K562 (cell line): ENCODE measurements at regions not wholly inside any gene's neighbourhood (a gene's known extent, or its start where the extent isn't known, plus 50 kb on each side); places are given as distances from the start of the nearest gene placed in this dataset.

ENCODE experiments used
- ATAC-seq: fragments of 200-7000 bp; cut with Tn5 transposase; 3 replicates; pipeline ENCODE4 v1.9.1; 2020; ENCODE audit warnings: moderate library complexity
- BruUV-seq: library from RNA; stranded (reverse); fragments of 400-500 nt; replicated peaks from 2 replicates; lab custom pipeline; 2021; lab: Mats Ljungman, UMichigan
- CTCF ChIA-PET: fragments of 300-600 bp; formaldehyde crosslinking; extraction: SDS; loops from one replicate; lab custom pipeline; 2021; ENCODE audit warnings: low intra/inter-chr PET ratio; lab: Yijun Ruan, JAX
- POLR2A ChIA-PET: fragments of 300-600, 350-650 bp; sonication (Branson Sonifier 250); formaldehyde crosslinking; extraction: SDS; loops from one replicate; lab custom pipeline; 2021; ENCODE audit warnings: antibody characterized with exemption, inconsistent platforms; lab: Yijun Ruan, JAX
- DNase-seq, 4 experiments: peaks; one replicate each; pipeline versions ENCODE4 v3.0.0 to v3.0.0-alpha.2; 2011 to 2018; ENCODE audit warnings: low spot score in 3 of 4, mixed read lengths in 3 of 4; ENCODE audit errors: extremely low read depth in 1 of 4
- FAIRE-seq: peaks from 2 replicates; lab custom pipeline; 2011; peaks lifted over from hg19 to GRCh38; lab: Jason Lieb, UNC
- H2AFZ ChIP-seq: 2 replicates; pipeline ENCODE4 v1.6.0; 2011; ENCODE audit warnings: low read depth, low read length, control low read depth, inconsistent platforms
- H3K27ac ChIP-seq: fragments of 200-600 bp; 3 replicates; pipeline ENCODE4 v1.8.0; 2011; ENCODE audit warnings: low read depth, mild to moderate bottlenecking, control low read depth, inconsistent platforms, low read length, moderate library complexity, mixed read lengths; ENCODE audit errors: extremely low read depth
- H3K27me3 ChIP-seq, 2 experiments: fragments of 300-600 bp in 1 of 2; 2 replicates in 1 of 2; 3 replicates in 1 of 2; pipeline versions ENCODE4 v1.6.0 to v1.8.0; 2011; ENCODE audit warnings: inconsistent platforms in 2 of 2, low read length in 2 of 2, mild to moderate bottlenecking in 1 of 2, mixed read lengths in 1 of 2, moderate library complexity in 1 of 2; ENCODE audit not compliant: control insufficient read depth in 2 of 2, insufficient read depth in 2 of 2
- H3K36me3 ChIP-seq: fragments of 300-600 bp; 3 replicates; pipeline ENCODE4 v1.8.0; 2011; ENCODE audit warnings: mild to moderate bottlenecking, low read length, inconsistent platforms; ENCODE audit not compliant: control insufficient read depth, insufficient read depth
- H3K4me1 ChIP-seq, 2 experiments: fragments of 200-600 bp in 1 of 2; replicated peaks in 1 of 2; 2 replicates in 1 of 2; 3 replicates in 1 of 2; pipeline versions ENCODE4 v1.5.1 to v1.8.0; 2011; ENCODE audit warnings: inconsistent platforms in 2 of 2, low read length in 2 of 2, mild to moderate bottlenecking in 1 of 2, mixed read lengths in 1 of 2, moderate library complexity in 1 of 2; ENCODE audit not compliant: control insufficient read depth in 2 of 2, insufficient read depth in 2 of 2
- H3K4me2 ChIP-seq: 2 replicates; pipeline ENCODE4 v1.6.1; 2011; ENCODE audit warnings: low read length, control low read depth, inconsistent platforms, mixed read lengths; ENCODE audit not compliant: insufficient read depth
- H3K4me3 ChIP-seq: fragments of 200-600 bp; sonication (generic), shearing (Covaris generic); 2 replicates; pipeline ENCODE4 v1.5.1; 2016; ENCODE audit warnings: control low read depth, inconsistent platforms
- H3K79me2 ChIP-seq: fragments of 200-600 bp; 3 replicates; pipeline ENCODE4 v1.8.0; 2011; ENCODE audit warnings: low read length, inconsistent platforms; ENCODE audit not compliant: control insufficient read depth, insufficient read depth
- H3K9ac ChIP-seq, 2 experiments: 2 replicates each; pipeline versions ENCODE4 v1.6.0 to v1.6.1; 2011; ENCODE audit warnings: low read depth in 2 of 2, low read length in 2 of 2, control low read depth in 1 of 2, inconsistent platforms in 1 of 2, mild to moderate bottlenecking in 1 of 2, mixed read lengths in 1 of 2; ENCODE audit not compliant: insufficient read depth in 1 of 2
- H3K9me1 ChIP-seq: one replicate; pipeline ENCODE4 v1.6.0; 2011; ENCODE audit warnings: inconsistent platforms, mild to moderate bottlenecking, low read length, moderate library complexity; ENCODE audit not compliant: control insufficient read depth, insufficient read depth
- H3K9me3 ChIP-seq: replicated peaks from 2 replicates; pipeline ENCODE4 v1.5.1; 2011; ENCODE audit warnings: low read depth, low read length, inconsistent platforms; ENCODE audit not compliant: control insufficient read depth, insufficient read depth
- H4K20me1 ChIP-seq: replicated peaks from 2 replicates; pipeline ENCODE4 v1.6.1; 2011; ENCODE audit warnings: low read length, inconsistent platforms, mixed read lengths; ENCODE audit not compliant: control insufficient read depth, insufficient read depth
- BMI1 ChIP-seq: fragments of 150-350 bp; IDR thresholded peaks from 2 replicates; pipeline ENCODE4 v1.6.1; 2014; ENCODE audit warnings: low read length
- CREM ChIP-seq: IDR thresholded peaks from 2 replicates; pipeline ENCODE4 v1.6.1; 2014; ENCODE audit warnings: antibody characterized with exemption, low read depth
- FOXP1 ChIP-seq: sonication (generic); formaldehyde crosslinking; IDR thresholded peaks from 2 replicates; pipeline ENCODE4 v1.8.0; 2022; ENCODE audit warnings: mild to moderate bottlenecking, missing genetic modification reagents
- HDAC6 ChIP-seq: IDR thresholded peaks from 2 replicates; pipeline ENCODE4 v1.6.1; 2012; ENCODE audit warnings: low read depth, mild to moderate bottlenecking, control low read depth, inconsistent platforms, low read length, moderate library complexity
- HNRNPH1 ChIP-seq: fragments of 200-400 bp; formaldehyde crosslinking; optimal IDR thresholded peaks from 2 replicates; pipeline ENCODE3; 2017; ENCODE audit warnings: low read depth, mild to moderate bottlenecking, low read length, moderate library complexity
- JUND ChIP-seq, 2 experiments: IDR thresholded peaks; 2 replicates in 1 of 2; 3 replicates in 1 of 2; pipeline ENCODE4 v1.6.1; 2011; ENCODE audit warnings: borderline replicate concordance in 2 of 2, low read depth in 2 of 2, low read length in 2 of 2, improper control_type of control experiment in 1 of 2, missing biosample characterization in 1 of 2, missing genetic modification characterization in 1 of 2, missing genetic modification reagents in 1 of 2
- RFX7 ChIP-seq: fragments of 250-450 bp; sonication (Bioruptor Pico); IDR thresholded peaks from 2 replicates; pipeline ENCODE4 v1.5.1; 2021; ENCODE audit warnings: mild to moderate bottlenecking
- SMAD2 ChIP-seq: fragments of 150-350 bp; IDR thresholded peaks from 2 replicates; pipeline ENCODE4 v1.6.1; 2014; ENCODE audit warnings: low read depth, mild to moderate bottlenecking, low read length
- SNRNP70 ChIP-seq: fragments of 200-400 bp; formaldehyde crosslinking; optimal IDR thresholded peaks from 2 replicates; pipeline ENCODE3; 2017; ENCODE audit warnings: low read depth, low read length
- SPI1 ChIP-seq: IDR thresholded peaks from 2 replicates; pipeline ENCODE4 v1.6.1; 2011; ENCODE audit warnings: low read depth, low read length, control low read depth, borderline replicate concordance
- TCF3 ChIP-seq: sonication (generic); formaldehyde crosslinking; IDR thresholded peaks from 2 replicates; pipeline ENCODE4 v1.4.0; 2020; ENCODE audit warnings: mild to moderate bottlenecking, missing genetic modification reagents
- ZBTB1 ChIP-seq: sonication (generic); formaldehyde crosslinking; IDR thresholded peaks from 2 replicates; pipeline ENCODE4 v1.8.1; 2023; ENCODE audit warnings: missing genetic modification reagents, low read depth, mild to moderate bottlenecking, borderline replicate concordance
- ZNF165 ChIP-seq: fragments of 250-450 bp; sonication (Bioruptor Pico); IDR thresholded peaks from 2 replicates; pipeline ENCODE4 v1.4.0; 2020; ENCODE audit warnings: borderline replicate concordance
- ZNF584 ChIP-seq: fragments of 200-800 bp; sonication (Bioruptor generic); IDR thresholded peaks from 2 replicates; pipeline ENCODE4 v1.6.1; 2016; ENCODE audit warnings: low read depth, mild to moderate bottlenecking, missing genetic modification characterization, missing compliant biosample characterization
- ZSCAN32 ChIP-seq: fragments of 450-650 bp; formaldehyde crosslinking; IDR thresholded peaks from 2 replicates; pipeline ENCODE4 v1.4.0; 2020; ENCODE audit warnings: mild to moderate bottlenecking, moderate library complexity
- in situ Hi-C: fragments of 300-500 bp; cut with MboI; formaldehyde crosslinking; loops from 4 replicates; pipeline ENCODE4 v1.15.0; 2018; ENCODE audit warnings: inconsistent platforms, mixed read lengths
- intact Hi-C: fragments of 100-400 bp; cut with micrococcal nuclease; formaldehyde crosslinking; loops from 2 replicates; pipeline ENCODE4 v1.14.2; 2022
- TF ChIP-seq, protein P1 (sequence below): fragments of 250-450 bp; sonication (Bioruptor Pico); IDR thresholded peaks from 2 replicates; pipeline ENCODE4 v1.5.0; 2021; ENCODE audit warnings: mild to moderate bottlenecking, borderline replicate concordance
- TF ChIP-seq, protein P2 (sequence below): fragments of 250-450 bp; sonication (Bioruptor Pico); IDR thresholded peaks from 2 replicates; pipeline ENCODE4 v1.9.0; 2021; ENCODE audit warnings: mild to moderate bottlenecking

- no peaks in the 10 kb centered on the region for H3K79me2 ChIP-seq
- POLR2A ChIA-PET, result no interaction called here
- no peaks in the 10 kb centered on the region for H3K9me3 ChIP-seq
- CTCF ChIA-PET, result no interaction called here
- no peaks in the 10 kb centered on the region for H4K20me1 ChIP-seq
- H3K36me3 ChIP-seq, result no peaks in the 10 kb centered on the region
- DNase-seq (no peak), FAIRE-seq (no peak), ATAC-seq (no peak)
- TF ChIP-seq ZNF584 (CRISPR knock-in tag), result no peak
- TF ChIP-seq, protein P1, sequence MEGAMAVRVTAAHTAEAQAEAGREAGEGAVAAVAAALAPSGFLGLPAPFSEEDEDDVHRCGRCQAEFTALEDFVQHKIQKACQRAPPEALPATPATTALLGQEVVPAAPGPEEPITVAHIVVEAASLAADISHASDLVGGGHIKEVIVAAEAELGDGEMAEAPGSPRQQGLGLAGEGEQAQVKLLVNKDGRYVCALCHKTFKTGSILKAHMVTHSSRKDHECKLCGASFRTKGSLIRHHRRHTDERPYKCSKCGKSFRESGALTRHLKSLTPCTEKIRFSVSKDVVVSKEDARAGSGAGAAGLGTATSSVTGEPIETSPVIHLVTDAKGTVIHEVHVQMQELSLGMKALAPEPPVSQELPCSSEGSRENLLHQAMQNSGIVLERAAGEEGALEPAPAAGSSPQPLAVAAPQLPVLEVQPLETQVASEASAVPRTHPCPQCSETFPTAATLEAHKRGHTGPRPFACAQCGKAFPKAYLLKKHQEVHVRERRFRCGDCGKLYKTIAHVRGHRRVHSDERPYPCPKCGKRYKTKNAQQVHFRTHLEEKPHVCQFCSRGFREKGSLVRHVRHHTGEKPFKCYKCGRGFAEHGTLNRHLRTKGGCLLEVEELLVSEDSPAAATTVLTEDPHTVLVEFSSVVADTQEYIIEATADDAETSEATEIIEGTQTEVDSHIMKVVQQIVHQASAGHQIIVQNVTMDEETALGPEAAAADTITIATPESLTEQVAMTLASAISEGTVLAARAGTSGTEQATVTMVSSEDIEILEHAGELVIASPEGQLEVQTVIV, result no peak
- no peak for TF ChIP-seq SPI1
- no peak for TF ChIP-seq RFX7 (CRISPR knock-in tag)
- TF ChIP-seq JUND (IDR thresholded peaks at IDR 0.05; ENCODE audit: borderline replicate concordance, low read depth, low read length), result no peak
- TF ChIP-seq JUND (tag; IDR thresholded peaks at IDR 0.05; ENCODE audit: borderline replicate concordance, low read depth, low read length), result no peak
- TF ChIP-seq ZNF165 (CRISPR knock-in tag), result no peak
- no peak for TF ChIP-seq HNRNPH1
- no peak for TF ChIP-seq CREM
- TF ChIP-seq SNRNP70, result no peak
- no peak for TF ChIP-seq SMAD2
- no peak for TF ChIP-seq ZSCAN32 (CRISPR knock-in tag)
- no peak for TF ChIP-seq ZBTB1 (CRISPR knock-in tag)
- TF ChIP-seq TCF3 (CRISPR knock-in tag), result no peak
- no peak for TF ChIP-seq FOXP1
- no peak for TF ChIP-seq HDAC6
- TF ChIP-seq, protein P2, sequence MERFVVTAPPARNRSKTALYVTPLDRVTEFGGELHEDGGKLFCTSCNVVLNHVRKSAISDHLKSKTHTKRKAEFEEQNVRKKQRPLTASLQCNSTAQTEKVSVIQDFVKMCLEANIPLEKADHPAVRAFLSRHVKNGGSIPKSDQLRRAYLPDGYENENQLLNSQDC (CRISPR knock-in tag), result no peak
- no peak for TF ChIP-seq BMI1
- H3K27ac ChIP-seq, result no peak overlapping the region
- intact Hi-C loops, result no loop called here
- in situ Hi-C loops, result no loop called here
- H3K27me3 ChIP-seq, result no peaks in the 10 kb centered on the region
- no TSS peak for BruUV-seq
- no peak overlapping the region for H3K9ac ChIP-seq
- no peak overlapping the region for H2AFZ ChIP-seq
- H3K4me2 ChIP-seq, result no peak overlapping the region
- H3K4me3 ChIP-seq, result no peak overlapping the region
- H3K4me1 ChIP-seq, result no peaks in the 10 kb centered on the region
- no peaks in the 10 kb centered on the region for H3K9me1 ChIP-seq
Observed at GRCh38 chr9:71213633-71214032, 92.2 kb upstream of the TRPM3 start.
